H9 (cell line): ENCODE measurements at regions not wholly inside any gene's neighbourhood (a gene's known extent, or its start where the extent isn't known, plus 50 kb on each side); places are given as distances from the start of the nearest gene placed in this dataset.

Source experiments
- DNase-seq: peaks from one replicate; pipeline ENCODE4 v3.0.0-alpha.2; 2017
- H2AFZ ChIP-seq: one replicate; pipeline ENCODE4 v1.6.1; 2013; ENCODE audit warnings: mild to moderate bottlenecking, low read length, control low read depth, moderate library complexity
- H2AK5ac ChIP-seq: 2 replicates; pipeline ENCODE4 v1.6.1; 2013; ENCODE audit warnings: low read length, control low read depth, mixed read lengths; ENCODE audit not compliant: insufficient read length
- H2BK120ac ChIP-seq: one replicate; pipeline ENCODE4 v1.6.1; 2013; ENCODE audit warnings: low read depth, mild to moderate bottlenecking, low read length, control low read depth, inconsistent platforms; ENCODE audit not compliant: poor library complexity, severe bottlenecking
- H2BK12ac ChIP-seq: 2 replicates; pipeline ENCODE4 v1.6.1; 2013; ENCODE audit warnings: low read length, control low read depth, mixed read lengths, low read depth; ENCODE audit not compliant: insufficient read length
- H2BK15ac ChIP-seq: 2 replicates; pipeline ENCODE4 v1.6.1; 2013; ENCODE audit warnings: low read depth, low read length, control low read depth
- H2BK20ac ChIP-seq: one replicate; pipeline ENCODE4 v1.6.1; 2013; ENCODE audit warnings: low read depth, mild to moderate bottlenecking, low read length, control low read depth, inconsistent platforms; ENCODE audit not compliant: poor library complexity, severe bottlenecking
- H2BK5ac ChIP-seq: 2 replicates; pipeline ENCODE4 v1.6.1; 2013; ENCODE audit warnings: low read length, control low read depth, mixed read lengths; ENCODE audit not compliant: insufficient read length
- H3K14ac ChIP-seq: 2 replicates; pipeline ENCODE4 v1.6.1; 2013; ENCODE audit warnings: low read length, control low read depth; ENCODE audit not compliant: insufficient read depth
- H3K18ac ChIP-seq: 2 replicates; pipeline ENCODE4 v1.6.1; 2013; ENCODE audit warnings: low read depth, mild to moderate bottlenecking, mixed read lengths, low read length, control low read depth; ENCODE audit not compliant: insufficient read length
- H3K23ac ChIP-seq: 2 replicates; pipeline ENCODE4 v1.6.1; 2013; ENCODE audit warnings: low read length, control low read depth, mixed read lengths, low read depth; ENCODE audit not compliant: insufficient read length
- H3K23me2 ChIP-seq: 2 replicates; pipeline ENCODE4 v1.6.1; 2013; ENCODE audit warnings: low read depth, mild to moderate bottlenecking, mixed read lengths, low read length, control low read depth; ENCODE audit not compliant: insufficient read length, poor library complexity, severe bottlenecking
- H3K27ac ChIP-seq: 2 replicates; pipeline ENCODE4 v1.5.1; 2013; ENCODE audit warnings: low read length, control low read depth, mixed read lengths, low read depth; ENCODE audit not compliant: insufficient read length
- H3K27me3 ChIP-seq: 2 replicates; pipeline ENCODE4 v1.6.1; 2013; ENCODE audit warnings: low read length, control low read depth, inconsistent platforms; ENCODE audit not compliant: insufficient read depth
- H3K4ac ChIP-seq: 2 replicates; pipeline ENCODE4 v1.6.1; 2013; ENCODE audit warnings: low read depth, mild to moderate bottlenecking, control low read depth, inconsistent platforms, low read length, moderate library complexity
- H3K4me1 ChIP-seq: 2 replicates; pipeline ENCODE4 v1.6.1; 2013; ENCODE audit warnings: low read length, control low read depth, inconsistent platforms; ENCODE audit not compliant: insufficient read depth
- H3K4me2 ChIP-seq: 2 replicates; pipeline ENCODE4 v1.6.1; 2013; ENCODE audit warnings: low read length, control low read depth, mixed read lengths; ENCODE audit not compliant: insufficient read length, insufficient read depth
- H3K56ac ChIP-seq: 2 replicates; pipeline ENCODE4 v1.6.1; 2013; ENCODE audit warnings: low read depth, mild to moderate bottlenecking, mixed read lengths, low read length, control low read depth; ENCODE audit not compliant: insufficient read length
- H3K79me1 ChIP-seq: 2 replicates; pipeline ENCODE4 v1.6.1; 2013; ENCODE audit warnings: low read depth, mild to moderate bottlenecking, moderate library complexity, low read length, control low read depth, inconsistent platforms; ENCODE audit not compliant: insufficient read depth, poor library complexity, severe bottlenecking
- H3K79me2 ChIP-seq: 2 replicates; pipeline ENCODE4 v1.6.1; 2013; ENCODE audit warnings: low read length, control low read depth, inconsistent platforms; ENCODE audit not compliant: insufficient read depth
- H3K9ac ChIP-seq: 2 replicates; pipeline ENCODE4 v1.6.1; 2013; ENCODE audit warnings: low read length, control low read depth, mixed read lengths; ENCODE audit not compliant: insufficient read length; ENCODE audit errors: extremely low read depth
- H3K9me3 ChIP-seq: one replicate; pipeline ENCODE4 v1.6.1; 2013; ENCODE audit warnings: low read depth, low read length, inconsistent platforms; ENCODE audit not compliant: control insufficient read depth
- H3T11ph ChIP-seq: one replicate; pipeline ENCODE4 v1.6.1; 2013; ENCODE audit warnings: mild to moderate bottlenecking, low read length, control low read depth, inconsistent platforms
- H4K20me1 ChIP-seq: one replicate; pipeline ENCODE4 v1.6.1; 2013; ENCODE audit not compliant: control insufficient read depth, insufficient read length, insufficient read depth
- H4K5ac ChIP-seq: 2 replicates; pipeline ENCODE4 v1.6.1; 2013; ENCODE audit warnings: low read depth, mild to moderate bottlenecking, mixed read lengths, low read length, control low read depth; ENCODE audit not compliant: insufficient read length
- H4K8ac ChIP-seq: replicated peaks from 2 replicates; pipeline ENCODE4 v1.6.1; 2013; ENCODE audit warnings: low read length, control low read depth, mixed read lengths, low read depth; ENCODE audit not compliant: insufficient read length
- H4K91ac ChIP-seq: 2 replicates; pipeline ENCODE4 v1.6.1; 2013; ENCODE audit warnings: low read depth, mild to moderate bottlenecking, moderate library complexity, mixed read lengths, low read length, control low read depth; ENCODE audit not compliant: insufficient read length
- H3K27ac Mint-ChIP-seq, 3 experiments: 2 replicates in 2 of 3; 3 replicates in 1 of 3; pipeline ENCODE4 v1.8.0; 2020 to 2021; ENCODE audit warnings: mixed read lengths in 3 of 3, mild to moderate bottlenecking in 1 of 3, moderate library complexity in 1 of 3
- H3K27me3 Mint-ChIP-seq: 2 replicates; pipeline ENCODE4 v1.8.0; 2021; ENCODE audit warnings: low read depth, mild to moderate bottlenecking, moderate library complexity, mixed read lengths
- H3K36me3 Mint-ChIP-seq, 3 experiments: 2 replicates in 2 of 3; 3 replicates in 1 of 3; pipeline ENCODE4 v1.8.0; 2020 to 2021; ENCODE audit warnings: low read depth in 3 of 3, mixed read lengths in 3 of 3; ENCODE audit not compliant: insufficient read depth in 1 of 3
- H3K4me1 Mint-ChIP-seq, 2 experiments: 2 replicates each; pipeline ENCODE4 v1.8.0; 2020; ENCODE audit warnings: mixed read lengths in 2 of 2
- H3K4me3 Mint-ChIP-seq, 2 experiments: 2 replicates in 1 of 2; 3 replicates in 1 of 2; pipeline ENCODE4 v1.8.0; 2020 to 2021; ENCODE audit warnings: mild to moderate bottlenecking in 2 of 2, mixed read lengths in 2 of 2, moderate library complexity in 1 of 2
- H3K9me3 Mint-ChIP-seq, 2 experiments: 2 replicates in 1 of 2; 3 replicates in 1 of 2; pipeline ENCODE4 v1.8.0; 2020; ENCODE audit warnings: mild to moderate bottlenecking in 2 of 2, mixed read lengths in 2 of 2, moderate library complexity in 1 of 2
- CTCF ChIP-seq: fragments of 200-600 bp; sonication (generic); conservative IDR thresholded peaks from 3 replicates; pipeline ENCODE4 v1.8.0; 2021; ENCODE audit warnings: antibody characterized with exemption, mild to moderate bottlenecking
- WGBS: extraction: QIAGEN DNeasy Blood & Tissue Kit; methylation state at CpG from one replicate; pipeline ENCODE4 v1.1.7; 2013; ENCODE audit warnings: missing lambda C conversion rate, low lambda C conversion rate, mixed read lengths; ENCODE audit not compliant: insufficient read length; ENCODE audit errors: extremely low coverage; 5-methylcytosine and 5-hydroxymethylcytosine counted together

GRCh38 chr1:118294875-118295642, 110.0 kb upstream of the SPAG17 start:
- no peak overlapping the region for H4K91ac ChIP-seq
- H3K4me3 Mint-ChIP-seq: no peak overlapping the region

More at GRCh38 chr1:118294875-118295642, 110.0 kb upstream of the SPAG17 start:
- no peaks in the 10 kb centered on the region for H3K4me1 ChIP-seq
- no CpG with 5 or more reads among the region's 6 CpGs for WGBS
- no peak overlapping the region for H4K5ac ChIP-seq
- H2AK5ac ChIP-seq: no peak overlapping the region
- no peak overlapping the region for H3K9ac ChIP-seq
- Mint-ChIP-seq H3K27ac (peak overlapping the region in 1 of 3 experiments; percentile 27; a peak in 2 of 7 replicates), H3K27me3 (no peaks in the 10 kb centered on the region; the same call in 1 of the 2 replicates), H3K9me3 (no peaks in the 10 kb centered on the region), H3K36me3 (no peaks in the 10 kb centered on the region; a peak in 1 of 7 replicates), H3K4me1 (peaks cover 4 to 9% of the 10 kb centered on the region in 2 experiments)
- no peaks in the 10 kb centered on the region for H3K79me1 ChIP-seq
- H2BK120ac ChIP-seq: no peak overlapping the region
- no peak overlapping the region for H3K18ac ChIP-seq
- no peak overlapping the region for H3T11ph ChIP-seq
- H3K27ac ChIP-seq: no peak overlapping the region
- no peak overlapping the region for H3K56ac ChIP-seq
- no peak for DNase-seq
- H3K9me3 ChIP-seq: no peaks in the 10 kb centered on the region
- no peak overlapping the region for H2BK5ac ChIP-seq
- no peak overlapping the region for H3K4me2 ChIP-seq
- no peaks in the 10 kb centered on the region for H3K23me2 ChIP-seq
- H2BK20ac ChIP-seq: no peak overlapping the region
- H3K23ac ChIP-seq: no peak overlapping the region
- H2AFZ ChIP-seq: no peak overlapping the region
- H2BK12ac ChIP-seq: no peak overlapping the region
- no peak overlapping the region for H2BK15ac ChIP-seq
- no peaks in the 10 kb centered on the region for H3K79me2 ChIP-seq
- H3K4ac ChIP-seq: no peak overlapping the region
- no peak for TF ChIP-seq CTCF
- H3K27me3 ChIP-seq: no peaks in the 10 kb centered on the region
- H4K8ac ChIP-seq: no peak overlapping the region
- H3K14ac ChIP-seq: no peak overlapping the region
- H4K20me1 ChIP-seq: no peaks in the 10 kb centered on the region
